ENCODE measurements at regions not wholly inside any gene's neighbourhood (a gene's known extent, or its start where the extent isn't known, plus 50 kb on each side); places are given as distances from the start of the nearest gene placed in this dataset.

GRCh38 chr2:45127891-45128290 lies 118.6 kb upstream of the SIX2 start:
- DNase-seq (ENCODE audit: low read depth), result no peak
- no peak overlapping the region for H3K4me3 ChIP-seq (ENCODE audit: low read depth, low read length)
- TF ChIP-seq, protein P1, sequence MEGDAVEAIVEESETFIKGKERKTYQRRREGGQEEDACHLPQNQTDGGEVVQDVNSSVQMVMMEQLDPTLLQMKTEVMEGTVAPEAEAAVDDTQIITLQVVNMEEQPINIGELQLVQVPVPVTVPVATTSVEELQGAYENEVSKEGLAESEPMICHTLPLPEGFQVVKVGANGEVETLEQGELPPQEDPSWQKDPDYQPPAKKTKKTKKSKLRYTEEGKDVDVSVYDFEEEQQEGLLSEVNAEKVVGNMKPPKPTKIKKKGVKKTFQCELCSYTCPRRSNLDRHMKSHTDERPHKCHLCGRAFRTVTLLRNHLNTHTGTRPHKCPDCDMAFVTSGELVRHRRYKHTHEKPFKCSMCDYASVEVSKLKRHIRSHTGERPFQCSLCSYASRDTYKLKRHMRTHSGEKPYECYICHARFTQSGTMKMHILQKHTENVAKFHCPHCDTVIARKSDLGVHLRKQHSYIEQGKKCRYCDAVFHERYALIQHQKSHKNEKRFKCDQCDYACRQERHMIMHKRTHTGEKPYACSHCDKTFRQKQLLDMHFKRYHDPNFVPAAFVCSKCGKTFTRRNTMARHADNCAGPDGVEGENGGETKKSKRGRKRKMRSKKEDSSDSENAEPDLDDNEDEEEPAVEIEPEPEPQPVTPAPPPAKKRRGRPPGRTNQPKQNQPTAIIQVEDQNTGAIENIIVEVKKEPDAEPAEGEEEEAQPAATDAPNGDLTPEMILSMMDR (IDR thresholded peaks at IDR 0.05; ENCODE audit: insufficient read depth, low read length), result no peak

DNA sequence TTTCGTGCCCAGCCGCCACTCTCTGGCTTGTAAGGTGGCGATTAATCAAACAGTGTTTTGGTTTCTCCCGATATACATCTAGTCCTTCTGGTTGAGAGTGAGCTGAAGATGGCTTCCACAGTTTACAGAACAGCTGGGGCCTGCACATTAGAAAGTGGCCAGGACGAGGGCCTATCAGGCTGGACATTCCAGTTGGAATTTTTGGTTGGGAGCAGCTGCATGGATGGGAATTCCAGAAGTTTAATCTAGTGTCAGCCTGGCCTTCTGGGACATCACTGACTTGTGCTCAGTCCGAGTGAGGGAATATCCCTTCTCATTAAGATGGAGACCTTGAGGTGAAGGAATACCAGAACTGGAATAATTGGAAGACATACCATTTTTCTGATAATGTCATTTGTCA lies 118.1 kb upstream of the SIX2 start:
- no peak overlapping the region for H3K4me3 ChIP-seq (ENCODE audit: low read depth, low read length)
- TF ChIP-seq, protein P1 (IDR thresholded peaks at IDR 0.05; ENCODE audit: insufficient read depth, low read length), result no peak

GRCh38 chr2:45125232-45125631 lies 116.0 kb upstream of the SIX2 start:
- H3K4me3 ChIP-seq (ENCODE audit: low read depth, low read length), result no peak overlapping the region
- TF ChIP-seq, protein P1 (IDR thresholded peaks at IDR 0.05; ENCODE audit: insufficient read depth, low read length), result no peak
- no peak for DNase-seq (ENCODE audit: low read depth)

More for the DNA sequence above, 118.1 kb upstream of the SIX2 start:
- DNase-seq (ENCODE audit: low read depth), result no peak

DNA sequence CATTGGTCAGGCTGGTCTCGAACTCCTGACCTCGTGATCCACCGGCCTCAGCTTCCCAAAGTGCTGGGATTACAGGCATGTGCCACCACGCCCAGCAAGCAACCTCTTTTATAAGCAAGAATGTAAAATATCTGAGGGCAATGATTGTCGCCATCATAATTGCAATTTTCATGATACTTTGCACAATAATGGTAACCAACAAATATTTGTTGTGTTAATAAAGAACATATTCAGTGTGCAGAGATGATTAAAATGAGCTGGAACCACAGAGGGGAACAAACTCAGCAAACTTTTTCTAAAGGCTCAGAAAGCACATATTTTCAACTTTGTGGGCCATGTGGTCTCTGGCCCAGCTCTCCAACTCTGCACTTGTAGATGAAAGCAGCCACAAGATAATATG lies 115.2 kb upstream of the SIX2 start:
- DNase-seq (ENCODE audit: low read depth), result no peak
- no peak overlapping the region for H3K4me3 ChIP-seq (ENCODE audit: low read depth, low read length)
- TF ChIP-seq, protein P1 (IDR thresholded peaks at IDR 0.05; ENCODE audit: insufficient read depth, low read length), result no peak

DNA sequence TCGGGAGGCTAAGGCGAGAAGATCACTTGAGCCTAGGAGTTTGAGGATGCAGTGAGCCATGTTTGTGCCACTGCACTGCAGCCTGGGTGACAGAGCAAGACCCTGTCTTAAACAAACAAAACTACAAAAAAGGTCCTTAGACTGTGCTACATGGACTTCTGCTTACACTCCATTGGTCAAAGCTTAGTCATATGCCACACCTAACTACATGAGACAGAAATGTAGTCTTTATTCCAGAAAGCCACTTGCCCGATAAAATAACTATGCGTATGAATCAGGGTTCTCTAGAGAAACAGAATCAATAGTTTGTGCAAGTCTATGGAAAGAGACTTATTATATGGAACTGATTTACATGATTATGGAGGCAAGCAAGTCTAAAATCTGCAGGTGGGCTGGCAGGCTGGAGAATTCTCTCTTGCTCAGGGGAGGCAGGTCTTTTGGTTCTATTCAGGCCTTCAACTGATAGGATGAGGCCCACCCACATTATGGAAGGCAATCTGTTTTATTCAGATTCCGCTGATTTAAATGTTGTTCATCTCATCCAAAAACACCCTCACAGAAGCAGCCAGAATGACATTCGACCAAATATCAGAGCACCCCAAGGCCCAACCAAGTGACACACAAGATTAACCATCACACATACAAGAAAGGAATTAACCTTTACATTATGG lies 114.4 kb upstream of the SIX2 start:
- no peak for DNase-seq (ENCODE audit: low read depth)
- TF ChIP-seq, protein P1 (IDR thresholded peaks at IDR 0.05; ENCODE audit: insufficient read depth, low read length), result no peak
- no peak overlapping the region for H3K4me3 ChIP-seq (ENCODE audit: low read depth, low read length)

DNA sequence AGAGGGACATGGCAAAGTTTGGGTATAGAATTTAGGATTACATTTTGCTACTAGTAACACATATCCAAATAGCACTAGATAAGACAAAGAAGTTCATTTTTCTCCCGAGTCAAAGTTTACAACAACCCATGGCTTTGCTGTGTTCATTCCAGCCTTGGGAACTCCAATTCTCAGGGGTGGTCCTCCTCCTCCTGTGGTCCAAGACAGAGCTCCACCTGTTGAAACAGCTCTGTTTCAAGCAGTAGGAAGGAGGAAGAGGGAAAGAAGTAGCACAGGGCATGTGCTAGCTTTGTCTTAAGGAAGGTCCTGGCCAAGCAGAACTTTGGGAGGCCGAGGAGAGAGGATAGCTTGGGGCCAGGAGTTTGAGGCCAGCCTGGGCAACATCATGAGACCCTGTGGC lies 113.8 kb upstream of the SIX2 start:
- DNase-seq (ENCODE audit: low read depth), result no peak
- TF ChIP-seq, protein P1 (IDR thresholded peaks at IDR 0.05; ENCODE audit: insufficient read depth, low read length), result no peak

More for the DNA sequence above, 113.8 kb upstream of the SIX2 start:
- H3K4me3 ChIP-seq (ENCODE audit: low read depth, low read length), result no peak overlapping the region
